ENCODE measurements at regions not wholly inside any gene's neighbourhood (a gene's known extent, or its start where the extent isn't known, plus 50 kb on each side); places are given as distances from the start of the nearest gene placed in this dataset.
A peak's percentile ranks its signal among the peaks of the same experiment; 100 is the strongest.

DNA sequence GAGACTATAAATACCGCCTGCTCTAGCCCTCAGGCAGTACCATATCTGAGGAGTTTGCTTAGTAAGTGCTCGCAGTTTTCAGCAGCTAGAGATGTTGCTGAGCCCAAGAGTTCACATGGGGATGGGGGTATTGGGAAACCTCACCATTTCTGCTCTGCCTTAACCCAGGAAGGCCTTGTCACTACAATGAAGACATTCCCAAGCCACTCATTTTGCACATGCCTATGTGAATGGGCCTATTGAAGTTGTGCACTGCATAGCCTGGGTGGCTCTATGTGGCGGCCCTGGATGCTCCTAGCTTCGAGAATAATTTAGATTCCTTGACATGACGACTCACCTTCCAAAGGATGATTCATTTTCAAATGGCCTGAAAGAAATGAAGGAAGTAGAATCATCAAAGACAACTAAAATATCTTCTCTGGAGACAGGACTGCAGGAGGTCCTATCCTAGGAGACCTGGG lies 163.4 kb downstream of the ADAMTS15 start:
- no peak overlapping the region for H3K9ac ChIP-seq (ENCODE audit: low read length)
- H3K27me3 ChIP-seq (ENCODE audit: control insufficient read depth, insufficient read depth, low read length) = no peaks in the 10 kb centered on the region
- no peak overlapping the region for H3K4me3 ChIP-seq (ENCODE audit: low read length)
- H3K36me3 ChIP-seq (ENCODE audit: control insufficient read depth, insufficient read depth, low read length) = no peaks in the 10 kb centered on the region
- no peak overlapping the region for H3K27ac ChIP-seq (ENCODE audit: low read depth, low read length)
- H3K4me1 ChIP-seq (ENCODE audit: control insufficient read depth, insufficient read depth, low read length) = peaks cover 14% of the 10 kb centered on the region

DNA sequence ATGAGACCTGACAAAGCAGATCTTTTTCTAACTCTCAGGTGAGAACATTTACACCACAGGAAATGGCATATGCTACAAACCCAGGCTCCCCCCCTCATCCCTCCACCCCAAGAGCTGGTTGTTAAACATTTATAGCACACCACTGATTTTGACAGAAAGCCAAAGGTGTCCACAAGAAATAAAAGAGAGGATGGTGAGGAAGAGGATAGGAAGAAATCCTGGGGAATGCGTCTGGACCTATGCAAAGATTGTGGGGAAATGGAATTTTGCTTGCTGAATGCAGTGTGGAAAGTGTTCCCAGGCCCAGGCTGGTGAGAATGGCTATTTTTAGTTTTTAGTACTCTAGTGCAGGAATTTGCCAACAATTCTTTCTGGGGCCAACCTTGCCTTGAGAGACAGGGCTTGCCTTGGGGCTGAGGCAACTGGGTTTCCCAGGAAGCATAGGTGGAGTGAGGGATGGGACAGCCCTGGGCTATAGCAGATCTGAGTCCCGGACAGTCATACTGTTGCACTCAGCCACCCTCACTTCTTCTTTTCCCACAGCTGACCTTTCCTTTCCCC lies 163.9 kb downstream of the ADAMTS15 start:
- no peak overlapping the region for H3K27ac ChIP-seq (ENCODE audit: low read depth, low read length)
- H3K4me3 ChIP-seq (ENCODE audit: low read length) = no peak overlapping the region
- H3K36me3 ChIP-seq (ENCODE audit: control insufficient read depth, insufficient read depth, low read length) = no peaks in the 10 kb centered on the region
- H3K4me1 ChIP-seq (ENCODE audit: control insufficient read depth, insufficient read depth, low read length) = peaks cover 8% of the 10 kb centered on the region
- no peak overlapping the region for H3K9ac ChIP-seq (ENCODE audit: low read length)
- H3K27me3 ChIP-seq (ENCODE audit: control insufficient read depth, insufficient read depth, low read length) = no peaks in the 10 kb centered on the region

DNA sequence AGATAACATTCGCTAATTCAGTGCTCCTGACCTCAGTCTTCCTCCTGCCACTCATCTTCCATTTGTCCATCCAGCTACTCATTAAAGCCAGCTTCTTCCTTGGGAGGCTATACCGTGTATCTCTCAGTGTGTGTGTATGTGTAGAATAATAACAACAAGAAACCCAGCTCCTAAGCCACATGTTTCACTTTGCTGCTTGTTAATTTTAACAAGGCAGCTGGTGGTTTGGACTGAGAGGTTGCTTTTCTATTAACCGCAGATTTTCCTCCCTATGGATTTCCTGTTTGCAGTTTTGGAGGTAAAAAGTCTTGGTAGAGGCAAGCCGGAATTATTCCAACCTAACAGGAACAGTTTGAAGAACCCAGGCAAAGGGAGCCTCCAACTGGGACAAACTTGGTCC lies 165.0 kb downstream of the ADAMTS15 start:
- no peaks in the 10 kb centered on the region for H3K36me3 ChIP-seq (ENCODE audit: control insufficient read depth, insufficient read depth, low read length)
- H3K9ac ChIP-seq (ENCODE audit: low read length) = no peak overlapping the region
- H3K27me3 ChIP-seq (ENCODE audit: control insufficient read depth, insufficient read depth, low read length) = no peaks in the 10 kb centered on the region
- no peak overlapping the region for H3K4me3 ChIP-seq (ENCODE audit: low read length)
- H3K4me1 ChIP-seq (ENCODE audit: control insufficient read depth, insufficient read depth, low read length) = peaks cover 3% of the 10 kb centered on the region
- no peak overlapping the region for H3K27ac ChIP-seq (ENCODE audit: low read depth, low read length)

DNA sequence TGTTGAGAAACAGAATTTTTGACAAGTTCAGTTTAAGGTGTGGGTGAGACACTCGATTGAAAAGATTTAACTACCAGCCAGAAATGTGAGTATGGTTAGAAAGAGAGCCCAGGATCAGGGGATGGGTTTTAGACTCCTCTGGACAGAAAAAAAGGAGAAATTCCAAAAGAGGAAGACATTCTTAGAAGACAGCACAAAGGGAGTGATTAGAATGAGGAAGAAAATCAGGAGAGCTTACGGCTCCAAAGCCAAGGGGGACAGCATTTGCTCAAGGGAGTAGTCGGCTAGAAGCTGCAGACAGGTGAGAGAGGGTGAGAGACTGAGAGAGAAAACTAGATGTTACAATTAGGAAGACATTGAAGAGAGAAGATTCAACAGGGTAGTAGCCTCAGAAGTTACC lies 166.1 kb downstream of the ADAMTS15 start:
- no peak overlapping the region for H3K27ac ChIP-seq (ENCODE audit: low read depth, low read length)
- no peak overlapping the region for H3K9ac ChIP-seq (ENCODE audit: low read length)
- H3K36me3 ChIP-seq (ENCODE audit: control insufficient read depth, insufficient read depth, low read length) = no peaks in the 10 kb centered on the region
- H3K4me1 ChIP-seq (ENCODE audit: control insufficient read depth, insufficient read depth, low read length) = peaks cover 1% of the 10 kb centered on the region
- no peaks in the 10 kb centered on the region for H3K27me3 ChIP-seq (ENCODE audit: control insufficient read depth, insufficient read depth, low read length)
- H3K4me3 ChIP-seq (ENCODE audit: low read length) = no peak overlapping the region

DNA sequence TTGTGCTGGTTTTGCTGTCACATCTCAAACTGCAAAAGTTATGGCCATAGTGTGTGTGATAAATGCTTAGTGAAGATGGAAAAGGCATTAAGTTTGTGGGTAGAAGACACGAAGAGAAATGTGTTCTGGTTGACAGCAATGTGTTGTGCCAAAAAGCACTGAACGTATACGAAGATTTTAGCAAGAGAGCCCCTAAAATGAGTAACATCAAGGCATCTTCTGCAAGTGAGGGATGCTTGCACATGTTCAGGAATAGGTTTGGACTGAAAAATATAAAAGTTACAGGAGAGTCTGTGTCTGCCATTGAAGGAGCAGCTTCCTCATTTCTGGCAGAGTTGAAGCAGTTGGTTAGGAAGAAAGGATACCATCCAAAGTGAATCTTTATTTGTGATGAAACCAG lies 167.1 kb downstream of the ADAMTS15 start:
- Histone ChIP-seq H3K9ac (ENCODE audit: low read length) (no peak overlapping the region), H3K27ac (ENCODE audit: low read depth, low read length) (no peak overlapping the region), H3K27me3 (ENCODE audit: control insufficient read depth, insufficient read depth, low read length) (no peaks in the 10 kb centered on the region), H3K4me3 (ENCODE audit: low read length) (no peak overlapping the region), H3K36me3 (ENCODE audit: control insufficient read depth, insufficient read depth, low read length) (no peaks in the 10 kb centered on the region), H3K4me1 (ENCODE audit: control insufficient read depth, insufficient read depth, low read length) (no peaks in the 10 kb centered on the region)

DNA sequence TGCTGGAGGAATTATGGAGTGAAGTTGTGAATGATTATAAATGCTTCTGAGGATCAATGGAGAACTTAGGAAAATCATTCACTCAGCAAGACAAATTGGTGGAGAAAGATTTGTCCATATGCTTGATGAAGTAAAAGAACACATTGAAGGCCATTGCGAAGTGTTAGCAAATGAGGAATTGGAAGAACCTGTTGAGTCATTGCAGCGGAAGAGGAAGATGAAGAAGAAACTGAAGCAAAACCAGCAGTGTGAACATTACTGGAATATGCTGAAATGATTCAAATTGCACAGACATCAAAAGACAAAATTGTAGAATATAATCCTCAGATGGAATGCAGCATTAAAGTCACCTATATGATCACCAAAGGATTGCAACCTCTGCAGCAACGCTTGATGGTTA lies 168.1 kb downstream of the ADAMTS15 start:
- no peak overlapping the region for H3K27ac ChIP-seq (ENCODE audit: low read depth, low read length)
- peaks cover 2% of the 10 kb centered on the region for H3K4me1 ChIP-seq (ENCODE audit: control insufficient read depth, insufficient read depth, low read length)
- H3K27me3 ChIP-seq (ENCODE audit: control insufficient read depth, insufficient read depth, low read length) = no peaks in the 10 kb centered on the region

DNA sequence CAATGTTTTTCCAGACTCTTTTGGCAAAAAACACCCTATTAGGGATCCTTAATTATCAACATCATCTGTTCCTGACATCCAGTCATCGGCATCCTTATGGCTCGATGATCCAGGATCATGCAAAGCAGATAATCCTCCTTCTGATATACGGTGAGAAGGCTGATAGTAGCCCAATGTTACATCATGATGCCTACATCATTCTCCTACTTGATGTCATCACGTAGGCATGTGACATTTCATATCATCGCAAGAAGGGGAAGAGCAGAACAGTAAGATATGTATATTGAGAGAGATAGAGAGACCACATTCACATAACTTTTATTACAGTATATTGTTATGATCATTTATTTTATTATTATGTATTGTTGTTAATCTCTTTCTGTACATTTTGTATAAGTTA lies 168.6 kb downstream of the ADAMTS15 start:
- no peak overlapping the region for H3K9ac ChIP-seq (ENCODE audit: low read length)
- H3K4me3 ChIP-seq (ENCODE audit: low read length) = no peak overlapping the region
- H3K36me3 ChIP-seq (ENCODE audit: control insufficient read depth, insufficient read depth, low read length) = no peaks in the 10 kb centered on the region
- no peaks in the 10 kb centered on the region for H3K27me3 ChIP-seq (ENCODE audit: control insufficient read depth, insufficient read depth, low read length)
- no peak overlapping the region for H3K27ac ChIP-seq (ENCODE audit: low read depth, low read length)
- peaks cover 7% of the 10 kb centered on the region for H3K4me1 ChIP-seq (ENCODE audit: control insufficient read depth, insufficient read depth, low read length)

More for the DNA sequence above, 168.1 kb downstream of the ADAMTS15 start:
- H3K36me3 ChIP-seq (ENCODE audit: control insufficient read depth, insufficient read depth, low read length) = no peaks in the 10 kb centered on the region
- H3K4me3 ChIP-seq (ENCODE audit: low read length) = no peak overlapping the region
- H3K9ac ChIP-seq (ENCODE audit: low read length) = no peak overlapping the region

DNA sequence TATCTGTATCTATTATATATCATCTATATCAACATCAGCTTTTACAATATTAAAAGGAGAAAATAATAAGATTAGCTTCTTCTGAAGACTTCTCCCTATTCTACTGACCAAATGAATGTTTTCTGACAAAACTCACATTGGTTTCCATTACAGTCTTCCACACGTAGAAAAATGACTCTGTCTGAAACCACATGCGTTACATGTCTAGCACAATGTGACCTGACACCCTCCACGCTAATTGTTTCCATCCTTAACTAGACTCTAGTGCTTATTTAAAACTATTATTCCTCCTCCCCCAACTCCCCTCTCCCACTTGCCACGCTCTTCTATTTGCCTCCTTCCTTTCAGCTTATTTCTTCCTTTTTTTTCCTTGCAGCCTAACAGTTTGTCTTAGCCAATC lies 172.1 kb downstream of the ADAMTS15 start:
- peaks cover 34% of the 10 kb centered on the region for H3K4me1 ChIP-seq (ENCODE audit: control insufficient read depth, insufficient read depth, low read length)
- H3K27me3 ChIP-seq (ENCODE audit: control insufficient read depth, insufficient read depth, low read length) = no peaks in the 10 kb centered on the region
- no peak overlapping the region for H3K4me3 ChIP-seq (ENCODE audit: low read length)
- H3K36me3 ChIP-seq (ENCODE audit: control insufficient read depth, insufficient read depth, low read length) = no peaks in the 10 kb centered on the region
- H3K9ac ChIP-seq (ENCODE audit: low read length) = no peak overlapping the region
- no peak overlapping the region for H3K27ac ChIP-seq (ENCODE audit: low read depth, low read length)

DNA sequence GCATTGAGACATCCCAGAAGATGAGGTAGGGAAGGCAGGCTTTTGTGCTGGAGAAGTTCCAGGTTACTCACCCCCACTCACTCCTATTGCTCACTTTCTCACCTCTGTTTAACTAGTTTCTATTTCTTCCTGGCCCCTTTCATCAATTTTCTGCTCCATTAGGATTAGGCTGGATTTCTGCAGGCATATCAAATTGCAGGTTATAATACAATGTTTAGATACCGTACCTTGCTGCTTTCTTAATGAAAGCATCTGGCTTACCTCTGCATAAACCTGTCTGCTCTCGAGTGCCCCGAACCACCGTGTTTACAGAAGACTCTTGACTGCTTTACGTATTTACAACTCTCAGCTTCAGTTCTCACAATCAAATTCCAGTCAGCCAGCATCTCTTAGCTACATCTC lies 173.7 kb downstream of the ADAMTS15 start:
- Histone ChIP-seq H3K9ac (ENCODE audit: low read length) (no peak overlapping the region), H3K4me3 (ENCODE audit: low read length) (no peak overlapping the region), H3K4me1 (ENCODE audit: control insufficient read depth, insufficient read depth, low read length) (peaks cover 38% of the 10 kb centered on the region), H3K27ac (ENCODE audit: low read depth, low read length) (no peak overlapping the region), H3K27me3 (ENCODE audit: control insufficient read depth, insufficient read depth, low read length) (no peaks in the 10 kb centered on the region), H3K36me3 (ENCODE audit: control insufficient read depth, insufficient read depth, low read length) (no peaks in the 10 kb centered on the region)

DNA sequence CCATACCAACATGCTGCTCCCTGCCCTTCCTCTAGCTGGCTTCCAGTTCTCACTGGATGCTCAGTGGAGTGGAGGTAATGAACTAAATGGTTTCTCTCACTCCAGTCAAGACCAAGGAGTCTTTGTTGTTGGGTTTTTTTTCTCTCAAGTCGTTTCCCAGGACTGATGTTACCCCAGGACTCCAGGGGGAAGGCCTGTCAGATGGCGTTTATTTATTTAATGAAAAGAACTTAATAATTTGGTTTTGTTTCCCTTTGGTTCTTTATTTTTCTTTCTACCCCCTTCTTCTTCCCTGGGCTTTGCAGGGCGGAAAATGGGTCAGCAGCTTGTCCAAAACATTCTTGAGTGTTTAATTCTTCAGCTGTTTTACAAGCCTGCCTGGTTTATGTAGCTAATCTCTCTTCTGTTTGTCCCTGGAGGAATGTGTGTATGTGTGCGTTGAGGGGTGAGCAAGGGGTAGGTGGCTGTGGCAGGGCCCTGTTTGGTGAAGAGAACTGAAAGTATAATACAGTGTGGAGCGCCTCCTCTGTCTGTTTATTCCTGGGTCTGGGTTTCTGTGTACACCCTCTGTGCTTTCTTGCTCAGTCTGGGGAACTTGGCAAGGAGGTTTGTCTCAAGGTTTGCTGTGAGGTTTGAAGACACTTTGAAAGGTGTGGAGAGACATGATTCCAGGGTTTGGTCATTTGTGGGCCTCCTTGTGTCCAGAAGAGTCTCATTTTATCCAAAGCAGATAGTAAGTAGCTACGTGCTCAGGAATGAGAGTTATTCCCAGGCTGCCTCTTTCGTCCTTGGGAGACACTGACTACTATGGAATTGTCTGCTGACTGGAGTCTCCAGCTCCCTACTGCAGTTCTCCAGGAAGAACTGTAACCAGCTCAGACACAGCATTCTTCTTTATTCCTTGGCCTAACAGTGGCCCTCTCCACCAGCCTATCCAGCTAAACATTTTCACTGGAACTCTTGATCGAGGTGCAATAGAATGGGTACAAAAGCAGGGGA lies 175.5 kb downstream of the ADAMTS15 start:
- H3K4me3 ChIP-seq (ENCODE audit: low read length) = no peak overlapping the region
- peaks cover 38% of the 10 kb centered on the region for H3K4me1 ChIP-seq (ENCODE audit: control insufficient read depth, insufficient read depth, low read length)
- no peaks in the 10 kb centered on the region for H3K27me3 ChIP-seq (ENCODE audit: control insufficient read depth, insufficient read depth, low read length)
- no peaks in the 10 kb centered on the region for H3K36me3 ChIP-seq (ENCODE audit: control insufficient read depth, insufficient read depth, low read length)
- H3K9ac ChIP-seq (ENCODE audit: low read length) = no peak overlapping the region
- H3K27ac ChIP-seq (ENCODE audit: low read depth, low read length) = peak overlapping the region; percentile 78

DNA sequence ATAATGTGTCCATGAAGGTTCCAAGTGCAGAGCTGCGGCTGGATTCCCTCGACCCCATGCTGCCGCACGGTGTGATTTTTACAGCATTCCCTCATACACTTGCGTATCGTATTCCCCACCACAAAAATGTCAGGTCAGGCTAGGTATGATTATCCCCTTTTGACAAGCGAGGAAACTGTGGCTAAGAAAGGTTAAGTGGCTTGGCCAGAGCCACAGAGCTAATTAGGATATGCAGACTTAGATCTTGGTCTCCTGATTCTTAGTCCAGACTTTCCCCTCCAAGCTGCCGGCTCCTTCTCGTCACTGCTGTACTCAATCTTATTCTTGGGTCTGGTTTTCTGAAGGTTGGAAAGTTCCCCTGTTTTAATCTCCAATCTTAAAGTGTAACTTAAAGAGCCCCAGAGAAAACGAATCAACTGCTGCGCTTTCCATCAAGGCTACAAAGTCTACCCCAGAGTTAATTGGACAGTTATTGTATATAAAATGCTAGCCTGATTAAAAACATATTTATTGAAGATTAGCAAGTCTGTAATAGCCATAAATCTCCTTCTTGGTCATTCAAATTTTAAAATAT lies 176.6 kb downstream of the ADAMTS15 start:
- no peak overlapping the region for H3K9ac ChIP-seq (ENCODE audit: low read length)
- H3K36me3 ChIP-seq (ENCODE audit: control insufficient read depth, insufficient read depth, low read length) = no peaks in the 10 kb centered on the region
- H3K27ac ChIP-seq (ENCODE audit: low read depth, low read length) = peak overlapping the region; percentile 78
- H3K4me3 ChIP-seq (ENCODE audit: low read length) = no peak overlapping the region
- H3K4me1 ChIP-seq (ENCODE audit: control insufficient read depth, insufficient read depth, low read length) = peaks cover 38% of the 10 kb centered on the region
- no peaks in the 10 kb centered on the region for H3K27me3 ChIP-seq (ENCODE audit: control insufficient read depth, insufficient read depth, low read length)

DNA sequence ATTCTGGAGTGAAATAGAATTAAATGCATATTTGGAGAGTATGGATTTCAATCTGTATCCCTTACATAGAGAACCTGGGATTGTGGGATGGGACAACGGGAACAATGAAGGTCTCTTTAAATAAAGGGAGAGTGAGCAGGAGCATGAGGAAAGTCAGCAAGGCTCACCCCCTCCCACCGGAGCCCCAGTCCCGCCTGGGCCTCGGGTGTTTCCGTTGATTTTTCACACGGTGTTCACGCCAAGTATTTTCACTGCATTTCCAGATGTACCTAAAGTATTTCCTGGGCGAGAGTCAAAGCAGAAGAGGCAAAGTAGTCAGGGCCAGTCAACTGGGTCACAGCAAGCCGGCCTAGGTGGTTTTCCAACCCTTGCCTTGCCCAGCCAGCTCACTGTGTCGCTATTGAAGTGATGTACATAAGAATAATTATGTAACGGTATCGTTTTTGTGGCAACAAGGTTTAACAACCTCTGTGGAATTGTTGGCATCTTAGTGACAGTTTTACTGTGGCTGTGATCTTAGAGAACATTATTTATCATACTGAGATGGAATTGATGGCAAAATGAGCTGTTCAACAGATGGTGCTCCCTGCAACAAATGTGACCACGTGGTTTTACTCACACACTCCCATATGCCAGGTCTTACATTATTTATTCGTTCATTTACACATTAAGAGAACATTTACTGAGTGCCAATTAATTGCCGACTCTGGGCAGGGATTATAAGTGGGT lies 177.3 kb downstream of the ADAMTS15 start:
- H3K4me3 ChIP-seq (ENCODE audit: low read length) = no peak overlapping the region
- peaks cover 38% of the 10 kb centered on the region for H3K4me1 ChIP-seq (ENCODE audit: control insufficient read depth, insufficient read depth, low read length)
- no peak overlapping the region for H3K9ac ChIP-seq (ENCODE audit: low read length)
- H3K27ac ChIP-seq (ENCODE audit: low read depth, low read length) = peak overlapping the region; percentile 37
- no peaks in the 10 kb centered on the region for H3K36me3 ChIP-seq (ENCODE audit: control insufficient read depth, insufficient read depth, low read length)
- no peaks in the 10 kb centered on the region for H3K27me3 ChIP-seq (ENCODE audit: control insufficient read depth, insufficient read depth, low read length)
